GM21619 (cell line): ENCODE measurements at regions not wholly inside any gene's neighbourhood (a gene's known extent, or its start where the extent isn't known, plus 50 kb on each side); places are given as distances from the start of the nearest gene placed in this dataset.
"Not testable (repeated sequence)": the region's sequence is repeated elsewhere in the genome, so short reads cannot be mapped to it uniquely, and the experiment has no call there.

ENCODE experiments used
- ATAC-seq: cut with Tn5 transposase; IDR thresholded peaks from one replicate; pipeline ENCODE4 v1.9.1; 2021; ENCODE audit not compliant: unreplicated experiment

GRCh38 chr9:32067261-32067660 lies 317.2 kb upstream of the ACO1 start:
- no peak for ATAC-seq

- ATAC-seq = no peak
These were observed 315.2 kb upstream of the ACO1 start for GRCh38 chr9:32069169-32069813.

- no peak for ATAC-seq
These were observed 314.5 kb upstream of the ACO1 start for GRCh38 chr9:32069969-32070368.

GRCh38 chr9:32072570-32072969 lies 311.9 kb upstream of the ACO1 start:
- no peak for ATAC-seq

- no peak for ATAC-seq
These were observed 292.4 kb upstream of the ACO1 start for GRCh38 chr9:32092031-32092430.

- ATAC-seq = no peak
These were observed 267.2 kb upstream of the ACO1 start for GRCh38 chr9:32117291-32117690.

- ATAC-seq = no peak
These were observed 255.9 kb upstream of the ACO1 start for GRCh38 chr9:32128546-32128945.

GRCh38 chr9:32130709-32131108 lies 253.7 kb upstream of the ACO1 start:
- ATAC-seq = not testable (repeated sequence)

- no peak for ATAC-seq
These were observed 247.6 kb upstream of the ACO1 start for GRCh38 chr9:32136700-32137339.

GRCh38 chr9:32142074-32142473 lies 242.4 kb upstream of the ACO1 start:
- ATAC-seq = no peak

- ATAC-seq = not testable (repeated sequence)
These were observed 235.9 kb upstream of the ACO1 start for GRCh38 chr9:32148553-32148952.

GRCh38 chr9:32161209-32161608 lies 223.2 kb upstream of the ACO1 start:
- peak; percentile 34 for ATAC-seq

GRCh38 chr9:32161720-32162119 lies 222.7 kb upstream of the ACO1 start:
- ATAC-seq = peak; percentile 90

- ATAC-seq = not testable (repeated sequence)
These were observed 218.1 kb upstream of the ACO1 start for GRCh38 chr9:32166316-32166715.

GRCh38 chr9:32171339-32171738 lies 213.1 kb upstream of the ACO1 start:
- ATAC-seq = no peak

- no peak for ATAC-seq
These were observed 212.2 kb upstream of the ACO1 start for GRCh38 chr9:32172256-32172655.

GRCh38 chr9:32177396-32177795 lies 207.0 kb upstream of the ACO1 start:
- ATAC-seq = no peak

- no peak for ATAC-seq
These were observed 203.8 kb upstream of the ACO1 start for GRCh38 chr9:32180597-32180996.

GRCh38 chr9:32200241-32200640 lies 184.2 kb upstream of the ACO1 start:
- ATAC-seq = no peak

GRCh38 chr9:32200896-32201295 lies 183.5 kb upstream of the ACO1 start:
- no peak for ATAC-seq

- ATAC-seq = not testable (repeated sequence)
These were observed 175.3 kb upstream of the ACO1 start for GRCh38 chr9:32209164-32209563.

GRCh38 chr9:32218100-32218767 lies 166.2 kb upstream of the ACO1 start:
- ATAC-seq = peak; percentile 100
